GM20000 (cell line): ENCODE measurements at regions not wholly inside any gene's neighbourhood (a gene's known extent, or its start where the extent isn't known, plus 50 kb on each side); places are given as distances from the start of the nearest gene placed in this dataset.
"Not testable (repeated sequence)": the region's sequence is repeated elsewhere in the genome, so short reads cannot be mapped to it uniquely, and the experiment has no call there.

ENCODE experiments used
- DNase-seq: peaks from one replicate; pipeline ENCODE4 v3.0.0; 2012; ENCODE audit warnings: low spot score
- TF ChIP-seq, protein P1 (sequence below): IDR thresholded peaks from 2 replicates; pipeline ENCODE4 v1.5.1; 2012; ENCODE audit warnings: mild to moderate bottlenecking, control low read depth; ENCODE audit errors: extremely low read depth, missing control alignments

DNA sequence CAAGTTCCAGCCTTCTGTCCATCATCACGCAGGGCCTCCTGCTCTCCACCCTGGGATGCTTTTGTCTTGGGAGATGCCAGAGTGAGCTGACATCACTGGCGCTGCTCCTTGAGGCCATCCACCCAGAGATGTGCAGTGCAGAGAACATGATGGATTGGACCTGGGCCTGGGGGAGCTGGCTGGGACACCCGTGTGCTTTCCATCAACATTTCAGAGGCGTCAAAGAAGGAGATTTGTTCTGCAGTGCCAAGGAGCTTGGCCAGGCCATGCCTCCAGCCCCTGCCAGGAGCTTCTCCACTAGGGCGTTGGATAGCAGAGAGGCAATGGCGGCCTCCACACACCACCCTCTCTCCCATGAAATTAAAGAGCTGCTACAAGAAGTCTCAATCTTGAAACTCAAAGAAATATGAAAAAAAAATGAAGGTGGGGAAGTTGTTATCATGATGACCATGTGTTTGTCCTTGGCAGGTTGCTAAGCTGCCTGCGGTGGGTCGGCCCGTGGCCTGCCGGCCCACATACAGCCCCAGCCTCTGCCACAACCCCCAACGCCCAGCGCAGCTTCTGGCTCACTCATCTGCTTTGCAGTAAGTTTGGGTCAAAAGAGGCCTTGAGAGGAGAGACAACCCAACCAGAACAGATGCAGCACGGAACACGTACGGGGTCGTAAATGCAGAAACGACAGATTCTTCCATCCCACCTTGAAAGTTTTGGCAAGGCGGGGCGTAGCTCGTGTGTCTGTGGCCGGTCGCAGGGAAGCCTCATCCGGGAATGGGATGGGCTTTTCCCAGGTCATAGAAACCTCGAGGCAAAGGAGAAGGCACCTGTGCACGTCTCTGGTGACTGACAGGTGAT, 196.0 kb downstream of the NPIPB11 start:
- not testable (repeated sequence) for DNase-seq

DNA sequence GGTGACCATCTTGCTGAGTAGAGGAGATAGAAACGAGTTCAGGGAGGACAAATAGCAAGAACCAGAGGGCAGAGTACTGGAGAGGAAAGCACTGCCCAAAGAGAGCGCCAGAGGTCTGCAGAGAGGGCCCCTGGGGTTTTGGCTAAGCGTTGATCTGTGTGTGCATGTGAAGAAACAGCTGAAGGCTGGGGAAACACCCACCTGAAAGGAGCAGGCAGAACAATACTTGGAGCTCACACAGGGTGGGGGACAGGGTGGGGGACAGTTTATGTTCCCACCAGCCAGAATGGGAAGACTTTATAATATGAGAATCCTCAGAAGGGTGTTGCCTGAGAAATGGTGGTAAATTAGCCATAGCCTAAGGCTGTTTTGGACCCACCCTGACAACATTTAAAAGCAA, 200.4 kb downstream of the NPIPB11 start:
- not testable (repeated sequence) for DNase-seq

DNA sequence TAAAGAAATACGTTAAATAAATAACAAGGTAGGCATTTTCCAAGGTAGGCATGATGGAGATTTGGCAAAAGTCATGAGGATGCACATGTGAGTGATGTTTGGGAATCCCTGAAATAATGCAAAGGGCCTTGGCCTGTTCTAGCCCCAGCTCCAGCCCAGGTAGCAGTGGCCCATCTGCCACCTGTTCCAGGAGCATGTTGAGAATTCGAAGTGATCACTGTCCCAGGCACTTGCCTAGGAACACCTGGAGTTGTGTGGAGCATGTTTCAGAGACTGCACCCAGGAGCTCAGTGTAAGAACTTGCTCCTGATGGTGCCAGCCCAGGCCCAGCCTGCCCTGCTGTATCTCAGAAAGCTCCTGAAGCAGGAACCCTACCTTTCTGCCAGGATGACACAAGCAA, 201.4 kb downstream of the NPIPB11 start:
- DNase-seq: not testable (repeated sequence)

DNA sequence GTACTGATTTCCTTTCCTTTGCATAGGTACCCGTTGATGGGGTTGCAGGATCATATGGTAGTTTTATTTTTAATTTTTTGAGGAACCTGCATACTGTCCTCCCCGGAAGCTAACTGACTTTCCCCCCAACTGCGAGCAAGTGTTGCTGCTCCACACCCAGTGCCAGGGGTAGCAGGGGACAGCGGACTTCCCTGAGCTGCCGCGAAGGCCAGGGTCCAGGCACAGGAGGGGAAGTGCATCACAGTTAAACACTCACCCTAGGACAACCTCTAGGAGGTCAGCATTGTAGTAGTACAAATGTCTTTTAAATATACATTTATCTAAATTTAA, 201.7 kb downstream of the NPIPB11 start:
- no peak for DNase-seq
- TF ChIP-seq, protein P1, sequence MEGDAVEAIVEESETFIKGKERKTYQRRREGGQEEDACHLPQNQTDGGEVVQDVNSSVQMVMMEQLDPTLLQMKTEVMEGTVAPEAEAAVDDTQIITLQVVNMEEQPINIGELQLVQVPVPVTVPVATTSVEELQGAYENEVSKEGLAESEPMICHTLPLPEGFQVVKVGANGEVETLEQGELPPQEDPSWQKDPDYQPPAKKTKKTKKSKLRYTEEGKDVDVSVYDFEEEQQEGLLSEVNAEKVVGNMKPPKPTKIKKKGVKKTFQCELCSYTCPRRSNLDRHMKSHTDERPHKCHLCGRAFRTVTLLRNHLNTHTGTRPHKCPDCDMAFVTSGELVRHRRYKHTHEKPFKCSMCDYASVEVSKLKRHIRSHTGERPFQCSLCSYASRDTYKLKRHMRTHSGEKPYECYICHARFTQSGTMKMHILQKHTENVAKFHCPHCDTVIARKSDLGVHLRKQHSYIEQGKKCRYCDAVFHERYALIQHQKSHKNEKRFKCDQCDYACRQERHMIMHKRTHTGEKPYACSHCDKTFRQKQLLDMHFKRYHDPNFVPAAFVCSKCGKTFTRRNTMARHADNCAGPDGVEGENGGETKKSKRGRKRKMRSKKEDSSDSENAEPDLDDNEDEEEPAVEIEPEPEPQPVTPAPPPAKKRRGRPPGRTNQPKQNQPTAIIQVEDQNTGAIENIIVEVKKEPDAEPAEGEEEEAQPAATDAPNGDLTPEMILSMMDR: no peak

DNA sequence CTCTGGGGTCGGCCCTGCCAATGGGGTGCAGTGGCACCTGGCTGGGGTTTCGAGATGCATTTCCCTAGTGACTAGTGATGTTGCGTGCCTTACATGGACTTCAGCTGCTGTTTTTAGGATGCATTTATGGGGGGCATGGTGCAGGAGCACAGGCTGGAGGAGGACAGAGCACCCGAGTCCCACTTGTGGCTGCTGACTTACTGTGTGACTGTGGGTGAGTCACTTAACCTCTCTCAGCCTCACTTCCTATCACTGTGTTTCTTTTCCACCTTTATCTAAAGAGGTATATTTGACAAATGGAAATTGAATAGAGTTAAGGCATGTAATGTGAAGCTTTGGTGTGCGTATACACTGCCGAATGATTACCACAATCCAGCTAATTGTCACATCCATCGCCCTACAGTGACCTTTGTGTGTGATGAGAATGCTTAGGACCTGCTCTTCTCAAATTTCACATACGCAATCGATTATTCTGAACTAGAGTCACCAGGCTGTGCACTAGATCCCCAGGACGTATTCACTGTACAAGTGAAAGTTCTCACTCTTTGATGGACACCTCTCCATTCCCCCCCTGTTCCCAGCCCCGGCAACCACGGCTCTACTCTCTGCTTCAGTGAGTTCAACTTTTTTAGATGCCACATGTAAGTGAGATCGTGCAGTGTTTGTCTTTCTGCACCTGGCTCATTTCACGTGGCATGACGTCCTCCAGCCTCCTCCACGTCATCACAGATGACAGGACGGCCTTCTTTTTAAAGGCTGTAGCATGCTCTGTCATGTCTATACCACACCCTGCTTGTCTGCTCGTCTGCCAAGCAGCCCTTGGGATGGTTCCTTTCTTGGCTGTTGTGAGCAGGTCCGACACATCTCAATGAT, 202.3 kb downstream of the NPIPB11 start:
- DNase-seq: not testable (repeated sequence)

DNA sequence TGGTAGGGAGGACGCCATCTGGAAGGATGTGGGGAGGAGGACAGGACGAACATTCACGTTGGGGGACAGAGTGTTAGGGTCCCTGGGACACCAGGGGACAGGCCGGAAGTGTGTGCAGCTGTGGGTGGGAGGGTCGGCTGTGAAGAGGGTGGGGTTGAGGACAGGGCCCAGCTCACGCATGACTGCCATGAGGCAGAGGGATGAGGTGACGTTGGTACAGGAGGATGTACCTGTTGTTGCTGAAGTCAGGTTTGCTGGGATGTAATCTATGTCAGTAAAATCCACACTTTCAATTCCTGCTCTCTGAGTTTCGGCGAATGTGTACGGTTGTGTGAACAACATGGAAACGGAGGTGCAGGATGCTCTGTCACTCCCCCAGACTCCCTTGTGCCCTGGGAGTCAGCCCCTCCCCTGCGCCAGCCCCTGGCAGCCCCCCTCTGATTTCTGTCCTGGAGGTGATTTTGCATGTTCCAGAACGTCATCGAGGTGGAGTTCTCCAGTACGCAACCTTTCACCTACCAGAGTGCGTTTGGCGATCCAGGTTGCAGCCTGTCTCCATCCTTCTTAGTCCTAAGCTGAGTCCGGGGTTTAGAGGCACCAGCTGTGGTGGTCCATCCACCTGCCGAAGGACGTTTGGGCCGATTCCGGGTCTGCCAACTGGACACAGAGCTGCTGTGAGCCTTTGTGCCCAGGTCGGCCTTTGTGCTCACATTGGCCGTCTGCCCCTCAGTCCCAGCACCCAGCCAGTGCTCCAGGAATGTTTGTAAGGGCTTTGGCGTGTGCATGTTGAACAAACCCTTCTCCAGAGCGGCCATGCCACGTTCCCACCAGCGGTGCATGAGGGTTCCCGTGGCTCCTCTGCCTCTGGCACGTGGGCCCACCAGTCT, 203.2 kb downstream of the NPIPB11 start:
- not testable (repeated sequence) for DNase-seq

DNA sequence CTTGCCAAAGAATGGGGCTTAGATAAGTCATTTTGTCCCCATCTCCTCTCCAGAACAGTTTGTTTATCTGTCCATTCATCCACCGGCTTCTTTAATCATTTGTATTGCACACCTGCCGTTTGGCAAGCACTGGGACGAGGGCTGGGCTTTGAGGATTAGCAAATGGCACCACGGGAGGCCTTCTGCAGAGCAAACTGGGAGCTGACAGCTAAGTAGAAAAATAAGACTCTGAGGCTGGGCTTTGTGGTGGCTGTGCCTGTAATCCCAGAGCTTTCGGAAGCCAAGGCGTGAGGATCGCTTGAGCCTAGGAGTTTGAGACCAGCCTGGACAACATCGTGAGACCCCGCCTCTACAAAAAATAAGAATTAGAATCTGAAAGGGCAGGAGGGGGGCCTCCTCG, 203.9 kb downstream of the NPIPB11 start:
- DNase-seq: not testable (repeated sequence)

DNA sequence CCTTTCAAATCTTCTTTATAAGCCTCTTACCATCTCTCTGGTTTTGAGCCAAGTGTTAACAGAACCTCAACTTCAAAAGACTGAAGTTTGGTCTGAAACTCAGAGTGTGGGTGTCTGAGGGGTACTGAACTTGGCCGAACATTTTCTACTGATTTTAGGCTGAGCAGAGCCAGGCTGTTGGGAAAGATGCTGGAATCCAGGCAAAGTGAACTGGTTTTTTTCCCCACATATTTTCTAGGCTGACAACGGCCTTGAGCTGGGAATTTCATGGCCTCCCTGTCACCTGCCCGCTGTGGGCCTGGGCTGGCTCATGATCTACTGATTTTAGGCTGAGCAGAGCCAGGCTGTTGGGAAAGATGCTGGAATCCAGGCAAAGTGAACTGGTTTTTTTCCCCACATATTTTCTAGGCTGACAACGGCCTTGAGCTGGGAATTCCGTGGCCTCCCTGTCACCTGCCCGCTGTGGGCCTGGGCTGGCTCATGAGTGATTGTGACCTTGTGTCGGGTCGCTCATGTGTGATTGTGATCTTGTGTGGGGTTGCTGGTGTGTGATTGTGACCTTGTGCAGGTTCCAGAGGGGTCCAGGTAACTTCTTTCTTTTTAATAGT, 204.4 kb downstream of the NPIPB11 start:
- not testable (repeated sequence) for DNase-seq

DNA sequence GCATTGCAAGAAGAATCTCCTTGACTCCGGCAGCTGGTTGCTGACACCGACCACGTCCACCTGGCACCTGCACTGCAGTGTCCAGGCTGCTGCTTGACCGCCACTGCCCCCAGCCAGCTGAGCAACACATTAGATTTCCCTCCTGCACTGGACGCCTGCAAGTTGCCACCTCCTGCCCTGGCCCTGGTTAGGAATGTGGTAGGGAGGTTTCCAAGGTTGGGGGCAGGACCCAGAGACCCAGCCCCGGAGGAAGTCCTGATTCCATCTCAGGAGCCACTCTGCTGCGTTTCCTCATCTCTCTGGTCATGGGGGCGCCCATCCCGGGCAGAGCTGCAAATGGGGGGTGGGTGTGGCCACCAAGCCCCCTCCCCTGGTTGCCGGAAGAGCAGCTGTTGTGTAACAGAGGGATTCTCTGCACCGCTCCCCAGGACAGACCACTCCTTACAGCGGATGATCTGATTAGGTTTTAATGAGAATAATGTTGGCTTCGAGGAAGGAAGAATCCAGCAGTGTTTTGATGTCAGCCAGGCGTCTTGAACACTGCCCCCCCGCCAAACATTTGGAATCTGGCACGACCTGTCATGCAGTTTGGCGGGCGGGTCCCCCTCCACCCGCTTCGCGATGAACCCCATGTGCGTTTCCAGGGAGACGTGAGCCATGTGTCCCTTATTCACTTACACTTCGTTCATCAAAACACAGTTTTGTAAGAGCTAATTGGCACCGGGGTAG, 205.1 kb downstream of the NPIPB11 start:
- not testable (repeated sequence) for DNase-seq

DNA sequence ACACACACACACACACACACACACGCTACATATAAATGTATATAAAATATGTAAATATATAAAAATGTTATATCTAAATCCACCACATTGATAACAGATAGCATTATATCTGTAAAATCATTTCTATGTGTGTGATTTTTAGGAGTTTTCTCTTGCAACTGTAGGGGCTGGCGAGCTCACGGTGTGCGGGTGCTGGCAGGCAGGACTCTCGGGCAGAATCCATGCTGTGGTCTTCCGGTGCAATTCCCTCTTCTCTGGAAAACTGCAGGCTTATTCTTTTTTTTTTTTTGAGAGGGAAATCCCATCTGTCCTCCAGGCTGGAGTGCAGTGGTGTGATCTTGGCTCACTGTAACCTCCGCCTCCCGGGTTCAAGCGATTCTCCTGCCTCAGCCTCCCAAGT, 205.8 kb downstream of the NPIPB11 start:
- not testable (repeated sequence) for DNase-seq

DNA sequence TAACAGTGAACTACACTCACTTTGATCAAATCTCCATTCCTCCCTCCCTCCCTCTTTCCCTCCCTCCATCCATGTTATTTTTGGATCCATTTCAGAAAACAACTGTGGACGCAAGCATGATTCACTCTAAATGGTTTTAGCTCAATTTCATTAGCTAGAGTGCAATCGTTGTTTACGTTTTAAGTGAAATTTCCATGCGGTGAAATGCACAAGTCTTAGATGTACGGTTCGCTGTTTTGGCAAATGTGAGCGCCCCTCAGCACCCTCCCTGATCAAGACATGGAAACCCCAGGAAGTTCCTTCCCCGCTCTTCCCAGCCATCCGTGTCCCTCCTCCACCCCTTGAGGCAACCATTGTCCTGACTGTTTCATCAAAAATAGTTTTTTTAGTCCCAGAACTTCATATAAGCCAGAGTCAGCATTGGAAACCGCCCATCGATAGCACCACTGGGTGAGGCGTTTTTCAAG, 206.3 kb downstream of the NPIPB11 start:
- DNase-seq: not testable (repeated sequence)

DNA sequence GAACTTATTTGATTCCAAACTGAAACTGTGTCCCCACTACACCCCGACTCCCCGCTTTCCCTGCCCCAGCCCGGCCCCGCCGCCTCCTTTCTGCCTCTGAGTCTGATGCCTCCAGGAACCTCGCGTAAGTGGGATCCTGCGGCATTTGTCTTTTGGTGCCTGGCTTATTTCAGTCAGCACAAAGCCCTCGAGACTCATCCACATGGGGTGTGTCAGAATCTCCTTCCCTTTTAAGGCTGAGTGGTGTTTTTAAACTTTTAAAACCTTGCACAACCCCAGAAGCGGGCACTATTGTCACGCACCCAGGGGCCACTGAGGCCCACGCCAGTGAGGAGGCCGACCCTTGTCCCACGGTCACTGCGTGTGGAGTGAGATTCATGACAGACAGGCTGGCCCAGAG, 206.9 kb downstream of the NPIPB11 start:
- not testable (repeated sequence) for DNase-seq
